Mucosa of descending colon (tissue), 3 donors: ENCODE measurements at regions not wholly inside any gene's neighbourhood (a gene's known extent, or its start where the extent isn't known, plus 50 kb on each side); places are given as distances from the start of the nearest gene placed in this dataset.

Experiments
- ATAC-seq: fragments of 200-7000 bp; cut with Tn5 transposase; one replicate; pipeline ENCODE4 v1.9.1; 2020; ENCODE audit warnings: mild to moderate bottlenecking, moderate library complexity
- DNase-seq, 3 donors: peaks; one replicate each; pipeline ENCODE4 v3.0.0-alpha.2; 2020
- H3K36me3 ChIP-seq: fragments of 200-600 bp; one replicate; pipeline ENCODE4 v1.8.0; 2021; ENCODE audit warnings: low read depth, mild to moderate bottlenecking
- H3K4me1 ChIP-seq: fragments of 200-600 bp; one replicate; pipeline ENCODE4 v1.8.0; 2021; ENCODE audit warnings: low read depth, mild to moderate bottlenecking
- H3K4me3 ChIP-seq: fragments of 200-600 bp; one replicate; pipeline ENCODE4 v1.8.0; 2021; ENCODE audit warnings: mild to moderate bottlenecking
- H3K9me3 ChIP-seq: fragments of 200-600 bp; one replicate; pipeline ENCODE4 v1.8.0; 2021; ENCODE audit warnings: mild to moderate bottlenecking
- intact Hi-C, 2 donors: fragments of 100-400 bp; cut with DNase I in 1 of 2; cut with micrococcal nuclease in 1 of 2; formaldehyde crosslinking; loops; one replicate each; pipeline versions ENCODE4 v1.11.0 to v1.11.1; 2022; cut with DNase I, micrococcal nuclease
- TF ChIP-seq, protein P1 (sequence below): fragments of 200-600 bp; IDR thresholded peaks from one replicate; pipeline ENCODE4 v1.8.0; 2022; ENCODE audit warnings: antibody characterized with exemption, mild to moderate bottlenecking
- donor health status: DM: no; HTN: no; CAD: no; lungs with moderate emphysema.
- donor health status: DM: no; HTN: no; CAD: no.
- donor health status: DM: no; HTN: yes; CAD: no.

DNA sequence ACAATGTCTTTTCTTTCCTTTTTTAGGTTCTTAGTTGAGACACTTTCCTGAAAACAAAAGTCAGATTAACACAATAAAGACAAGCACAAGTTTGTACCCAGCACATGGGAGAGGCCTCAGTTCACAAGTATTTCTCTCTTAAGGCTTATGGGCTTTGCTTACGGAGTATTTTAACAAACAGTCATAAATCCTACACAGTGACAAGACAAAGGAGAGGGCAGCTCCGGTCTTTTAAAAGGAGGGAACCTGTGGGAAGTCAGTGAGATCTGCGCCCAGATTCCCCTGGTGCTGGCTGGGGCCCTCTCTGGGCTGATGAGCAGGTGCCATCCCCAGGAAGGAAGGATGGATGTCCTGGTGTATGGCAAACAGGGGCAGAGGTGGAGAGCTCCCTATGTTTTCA lies 398.6 kb downstream of the ACTR3B start:
- TF ChIP-seq, protein P1, sequence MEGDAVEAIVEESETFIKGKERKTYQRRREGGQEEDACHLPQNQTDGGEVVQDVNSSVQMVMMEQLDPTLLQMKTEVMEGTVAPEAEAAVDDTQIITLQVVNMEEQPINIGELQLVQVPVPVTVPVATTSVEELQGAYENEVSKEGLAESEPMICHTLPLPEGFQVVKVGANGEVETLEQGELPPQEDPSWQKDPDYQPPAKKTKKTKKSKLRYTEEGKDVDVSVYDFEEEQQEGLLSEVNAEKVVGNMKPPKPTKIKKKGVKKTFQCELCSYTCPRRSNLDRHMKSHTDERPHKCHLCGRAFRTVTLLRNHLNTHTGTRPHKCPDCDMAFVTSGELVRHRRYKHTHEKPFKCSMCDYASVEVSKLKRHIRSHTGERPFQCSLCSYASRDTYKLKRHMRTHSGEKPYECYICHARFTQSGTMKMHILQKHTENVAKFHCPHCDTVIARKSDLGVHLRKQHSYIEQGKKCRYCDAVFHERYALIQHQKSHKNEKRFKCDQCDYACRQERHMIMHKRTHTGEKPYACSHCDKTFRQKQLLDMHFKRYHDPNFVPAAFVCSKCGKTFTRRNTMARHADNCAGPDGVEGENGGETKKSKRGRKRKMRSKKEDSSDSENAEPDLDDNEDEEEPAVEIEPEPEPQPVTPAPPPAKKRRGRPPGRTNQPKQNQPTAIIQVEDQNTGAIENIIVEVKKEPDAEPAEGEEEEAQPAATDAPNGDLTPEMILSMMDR, result no peak
- ATAC-seq (no peak), DNase-seq (no peak)
- Histone ChIP-seq H3K4me1 (no peaks in the 10 kb centered on the region), H3K9me3 (no peaks in the 10 kb centered on the region), H3K4me3 (no peak overlapping the region), H3K36me3 (no peaks in the 10 kb centered on the region)
- intact Hi-C loops, result no loop called here

DNA sequence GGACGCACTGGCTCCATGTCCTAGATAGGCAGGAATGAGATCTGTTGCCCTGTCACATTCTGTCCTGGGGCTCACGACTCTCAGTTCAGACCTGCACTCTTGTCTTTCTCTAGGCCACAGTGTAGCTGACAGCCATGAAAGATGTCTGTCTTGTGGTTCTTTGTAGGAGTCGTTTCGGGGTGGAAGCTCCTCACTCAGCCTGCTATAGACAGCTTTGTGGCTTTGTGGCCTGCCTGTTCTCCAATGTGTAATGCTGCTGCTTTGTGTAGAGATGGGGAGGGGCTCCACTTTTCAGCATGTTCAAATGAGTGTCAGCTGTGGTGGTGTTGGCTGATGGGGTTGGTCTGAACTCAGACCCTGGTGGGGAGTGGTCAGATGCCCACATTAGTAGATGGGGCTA lies 410.7 kb downstream of the ACTR3B start:
- ATAC-seq, result no peak
- intact Hi-C loops, result no loop called here
- no peaks in the 10 kb centered on the region for H3K4me1 ChIP-seq
- no peak overlapping the region for H3K4me3 ChIP-seq
- no peak for DNase-seq
- peaks cover 10% of the 10 kb centered on the region for H3K9me3 ChIP-seq
- TF ChIP-seq, protein P1, result no peak
- no peaks in the 10 kb centered on the region for H3K36me3 ChIP-seq

DNA sequence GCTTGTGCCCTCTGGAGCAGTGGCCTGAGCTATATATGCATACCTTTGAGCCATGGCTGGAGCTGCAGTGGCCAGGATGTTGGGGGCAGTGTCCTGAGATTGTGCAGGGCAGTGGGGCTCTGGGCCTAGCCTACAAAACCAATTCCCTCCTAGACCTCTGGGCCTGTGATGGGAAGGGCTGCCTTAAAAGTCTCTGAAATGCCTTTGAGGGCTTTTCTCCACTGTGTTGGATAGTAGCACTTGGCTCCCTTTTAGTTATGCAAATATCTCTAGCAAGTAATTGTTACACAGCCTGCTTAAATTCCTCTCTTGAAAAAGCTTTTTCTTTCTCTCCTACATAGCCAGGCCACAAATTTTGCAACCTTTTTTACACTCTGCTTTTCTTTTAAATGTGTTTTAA lies 426.4 kb downstream of the ACTR3B start:
- no peaks in the 10 kb centered on the region for H3K4me1 ChIP-seq
- H3K4me3 ChIP-seq, result no peak overlapping the region
- no peaks in the 10 kb centered on the region for H3K9me3 ChIP-seq
- intact Hi-C loops, result no loop called here
- DNase-seq (no peak), ATAC-seq (no peak)
- no peaks in the 10 kb centered on the region for H3K36me3 ChIP-seq
- TF ChIP-seq, protein P1, result no peak

DNA sequence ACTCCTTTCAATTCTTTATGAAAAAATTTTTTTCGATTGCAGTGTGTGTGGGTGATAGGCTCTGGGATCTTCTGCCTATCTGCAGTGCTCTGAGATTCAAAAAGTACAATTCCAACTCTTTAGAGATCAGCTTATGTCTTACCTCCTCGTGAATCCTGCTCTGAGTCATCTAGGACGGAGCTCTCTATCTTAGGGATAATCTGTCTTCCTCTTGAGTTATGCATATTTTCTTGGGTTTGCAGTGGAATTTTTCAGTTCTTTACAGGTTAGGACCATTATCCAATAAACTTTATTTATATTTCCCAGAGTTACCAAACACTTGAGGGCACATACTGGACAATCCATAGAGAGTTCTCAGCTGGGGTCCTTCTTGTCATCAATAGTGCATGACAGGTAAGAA lies 428.6 kb downstream of the ACTR3B start:
- Histone ChIP-seq H3K4me3 (no peak overlapping the region), H3K36me3 (no peaks in the 10 kb centered on the region), H3K9me3 (no peaks in the 10 kb centered on the region), H3K4me1 (no peaks in the 10 kb centered on the region)
- ATAC-seq, result no peak
- DNase-seq, result no peak
- TF ChIP-seq, protein P1, result no peak
- intact Hi-C loops, result no loop called here

GRCh38 chr7:153188630-153189029 lies 429.1 kb downstream of the ACTR3B start:
- Histone ChIP-seq H3K36me3 (no peaks in the 10 kb centered on the region), H3K9me3 (no peaks in the 10 kb centered on the region), H3K4me1 (no peaks in the 10 kb centered on the region), H3K4me3 (no peak overlapping the region)
- DNase-seq, result no peak
- TF ChIP-seq, protein P1, result no peak
- intact Hi-C loops, result no loop called here
- ATAC-seq, result no peak

DNA sequence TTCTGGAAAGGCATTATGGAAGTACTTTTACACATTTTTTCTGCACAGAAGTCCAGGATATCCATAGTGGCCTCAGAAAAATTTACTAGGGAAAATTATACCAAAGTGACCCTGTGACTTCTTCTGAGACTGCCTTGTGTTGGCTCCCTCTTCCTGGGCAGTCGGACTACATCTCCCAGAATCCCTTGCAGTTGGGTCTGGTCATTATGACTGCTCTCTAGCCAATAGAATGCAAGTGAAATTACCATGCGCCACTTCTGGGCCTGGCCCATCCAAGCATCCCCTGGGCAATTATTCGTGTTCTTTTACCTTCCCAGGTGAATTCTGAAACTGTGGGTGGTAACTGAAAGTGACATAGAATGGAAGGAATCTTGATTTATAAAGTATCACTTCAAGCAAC lies 430.9 kb downstream of the ACTR3B start:
- Histone ChIP-seq H3K36me3 (no peaks in the 10 kb centered on the region), H3K4me1 (no peaks in the 10 kb centered on the region), H3K9me3 (no peaks in the 10 kb centered on the region), H3K4me3 (no peak overlapping the region)
- peak in 1 of 3 donors; percentile 2 for DNase-seq
- intact Hi-C loops, result no loop called here
- TF ChIP-seq, protein P1, result no peak
- no peak for ATAC-seq
